GM13977 (cell line): ENCODE measurements at regions not wholly inside any gene's neighbourhood (a gene's known extent, or its start where the extent isn't known, plus 50 kb on each side); places are given as distances from the start of the nearest gene placed in this dataset.

Experiments used
- DNase-seq: peaks from one replicate; pipeline ENCODE4 v3.0.0; 2012; ENCODE audit warnings: low spot score
- CTCF ChIP-seq: IDR thresholded peaks from 2 replicates; pipeline ENCODE4 v1.5.1; 2012; ENCODE audit warnings: mild to moderate bottlenecking, control low read depth; ENCODE audit not compliant: insufficient read depth; ENCODE audit errors: extremely low read depth, missing control alignments
- in situ Hi-C: fragments of 300-500 bp; cut with MboI; formaldehyde crosslinking; loops from one replicate; pipeline ENCODE4 v1.12.0; 2022; ENCODE audit warnings: low sequenced_read_pairs, low pct_unique_long_range_greater_than_20kb, mixed read lengths, inconsistent platforms; ENCODE audit not compliant: unreplicated experiment

GRCh38 chr4:151842430-151843079 lies 81.7 kb upstream of the GATB start:
- no peak for TF ChIP-seq CTCF
- DNase-seq: no peak
- in situ Hi-C loops: no loop called here

GRCh38 chr4:151841107-151841506 lies 80.3 kb upstream of the GATB start:
- no peak for TF ChIP-seq CTCF
- no peak for DNase-seq
- in situ Hi-C loops: no loop called here

GRCh38 chr4:151835467-151835866 lies 74.7 kb upstream of the GATB start:
- DNase-seq: no peak
- in situ Hi-C loops: no loop called here
- no peak for TF ChIP-seq CTCF

- in situ Hi-C loops: no loop called here
These were observed 72.4 kb upstream of the GATB start for GRCh38 chr4:151833174-151833573.

GRCh38 chr4:151831526-151831925 lies 70.7 kb upstream of the GATB start:
- DNase-seq: no peak
- no peak for TF ChIP-seq CTCF
- in situ Hi-C loops: no loop called here

More at GRCh38 chr4:151833174-151833573, 72.4 kb upstream of the GATB start:
- no peak for TF ChIP-seq CTCF
- peak; percentile 33 for DNase-seq

GRCh38 chr4:151830168-151830567 lies 69.4 kb upstream of the GATB start:
- no peak for DNase-seq
- TF ChIP-seq CTCF: no peak
- in situ Hi-C loops: no loop called here
